ENCODE measurements at regions not wholly inside any gene's neighbourhood (a gene's known extent, or its start where the extent isn't known, plus 50 kb on each side); places are given as distances from the start of the nearest gene placed in this dataset.

DNA sequence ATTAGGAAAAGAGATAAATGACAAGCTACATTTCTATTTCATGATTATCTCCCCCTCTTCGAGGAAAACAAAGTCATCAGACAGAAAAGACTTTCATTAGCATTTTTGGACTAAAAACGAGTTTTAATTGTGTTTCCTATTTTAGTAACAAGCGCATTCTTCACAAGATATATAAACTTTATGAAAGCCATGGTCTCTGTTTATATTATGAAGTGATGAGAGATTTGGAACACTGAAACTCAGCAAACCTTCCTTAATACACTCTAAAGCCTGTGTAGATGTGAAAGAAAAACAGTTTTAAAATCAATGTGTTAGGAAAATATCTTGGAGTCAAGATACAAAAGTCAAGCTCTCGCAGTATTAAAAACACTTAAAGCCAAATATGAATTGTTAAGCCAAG is 539.1 kb downstream of the LRFN5 start:
- TF ChIP-seq POLR2A (IDR thresholded peaks at IDR 0.05) = no peak
- TF ChIP-seq, protein P1, sequence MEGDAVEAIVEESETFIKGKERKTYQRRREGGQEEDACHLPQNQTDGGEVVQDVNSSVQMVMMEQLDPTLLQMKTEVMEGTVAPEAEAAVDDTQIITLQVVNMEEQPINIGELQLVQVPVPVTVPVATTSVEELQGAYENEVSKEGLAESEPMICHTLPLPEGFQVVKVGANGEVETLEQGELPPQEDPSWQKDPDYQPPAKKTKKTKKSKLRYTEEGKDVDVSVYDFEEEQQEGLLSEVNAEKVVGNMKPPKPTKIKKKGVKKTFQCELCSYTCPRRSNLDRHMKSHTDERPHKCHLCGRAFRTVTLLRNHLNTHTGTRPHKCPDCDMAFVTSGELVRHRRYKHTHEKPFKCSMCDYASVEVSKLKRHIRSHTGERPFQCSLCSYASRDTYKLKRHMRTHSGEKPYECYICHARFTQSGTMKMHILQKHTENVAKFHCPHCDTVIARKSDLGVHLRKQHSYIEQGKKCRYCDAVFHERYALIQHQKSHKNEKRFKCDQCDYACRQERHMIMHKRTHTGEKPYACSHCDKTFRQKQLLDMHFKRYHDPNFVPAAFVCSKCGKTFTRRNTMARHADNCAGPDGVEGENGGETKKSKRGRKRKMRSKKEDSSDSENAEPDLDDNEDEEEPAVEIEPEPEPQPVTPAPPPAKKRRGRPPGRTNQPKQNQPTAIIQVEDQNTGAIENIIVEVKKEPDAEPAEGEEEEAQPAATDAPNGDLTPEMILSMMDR (IDR thresholded peaks at IDR 0.05) = no peak
